CD4-positive, alpha-beta T cell treated with Interleukin-2 at 100 ng/mL for 4 hours (primary cell): ENCODE measurements at regions not wholly inside any gene's neighbourhood (a gene's known extent, or its start where the extent isn't known, plus 50 kb on each side); places are given as distances from the start of the nearest gene placed in this dataset.
"Not testable (repeated sequence)": the region's sequence is repeated elsewhere in the genome, so short reads cannot be mapped to it uniquely, and the experiment has no call there.

Experiments
- DNase-seq: peaks from one replicate; pipeline ENCODE4 v3.0.0-alpha.2; 2020; ENCODE audit warnings: low spot score

- no peak for DNase-seq
Measured at GRCh38 chr11:8772571-8773519, 90.3 kb downstream of the RPL27A start.

- no peak for DNase-seq
Measured at GRCh38 chr11:8773916-8774539, 91.4 kb downstream of the RPL27A start.

GRCh38 chr11:8774916-8775315, 92.3 kb downstream of the RPL27A start:
- not testable (repeated sequence) for DNase-seq

- DNase-seq: no peak
Measured at GRCh38 chr11:8775332-8775731, 92.7 kb downstream of the RPL27A start.

- no peak for DNase-seq
Measured at GRCh38 chr11:8775734-8776133, 93.1 kb downstream of the RPL27A start.

- no peak for DNase-seq
Measured at GRCh38 chr11:8776209-8776608, 93.6 kb downstream of the RPL27A start.

- DNase-seq: no peak
Measured at GRCh38 chr11:8777907-8778767, 95.5 kb downstream of the RPL27A start.

GRCh38 chr11:8779107-8779506, 96.5 kb downstream of the RPL27A start:
- DNase-seq: no peak

- no peak for DNase-seq
Measured at GRCh38 chr11:8779732-8780131, 97.1 kb downstream of the RPL27A start.

GRCh38 chr11:8784954-8785353, 102.4 kb downstream of the RPL27A start:
- DNase-seq: no peak

GRCh38 chr11:8785457-8785856, 102.9 kb downstream of the RPL27A start:
- DNase-seq: no peak

GRCh38 chr11:8785998-8786397, 103.4 kb downstream of the RPL27A start:
- DNase-seq: no peak

- DNase-seq: no peak
Measured at GRCh38 chr11:8786933-8787332, 104.3 kb downstream of the RPL27A start.

- no peak for DNase-seq
Measured at GRCh38 chr11:8787372-8787771, 104.8 kb downstream of the RPL27A start.

- no peak for DNase-seq
Measured at GRCh38 chr11:8788616-8789015, 106.0 kb downstream of the RPL27A start.

GRCh38 chr11:8789864-8790263, 107.3 kb downstream of the RPL27A start:
- no peak for DNase-seq

- DNase-seq: no peak
Measured at GRCh38 chr11:8790968-8791367, 108.4 kb downstream of the RPL27A start.

GRCh38 chr11:8792710-8793109, 110.1 kb downstream of the RPL27A start:
- no peak for DNase-seq

GRCh38 chr11:8793114-8793777, 110.7 kb downstream of the RPL27A start:
- DNase-seq: no peak

- DNase-seq: no peak
Measured at GRCh38 chr11:8794126-8794525, 111.5 kb downstream of the RPL27A start.

- DNase-seq: no peak
Measured at GRCh38 chr11:8794677-8795103, 112.1 kb downstream of the RPL27A start.

- DNase-seq: no peak
Measured at GRCh38 chr11:8796941-8797340, 114.0 kb upstream of the AKIP1 start.
